GM12875 (cell line): ENCODE measurements at regions not wholly inside any gene's neighbourhood (a gene's known extent, or its start where the extent isn't known, plus 50 kb on each side); places are given as distances from the start of the nearest gene placed in this dataset.

Experiments
- H3K4me3 ChIP-seq: one replicate; pipeline ENCODE4 v1.5.1; 2011; ENCODE audit warnings: low read depth, low read length, control low read depth
- CTCF ChIP-seq: IDR thresholded peaks from 2 replicates; pipeline ENCODE4 v1.5.1; 2011; ENCODE audit warnings: low read depth, mild to moderate bottlenecking, control low read depth, inconsistent platforms, low read length, moderate library complexity, borderline replicate concordance; ENCODE audit not compliant: insufficient read depth

GRCh38 chr16:87057951-87058560, 259.1 kb downstream of the C16orf95 start:
- H3K4me3 ChIP-seq: no peak overlapping the region
- TF ChIP-seq CTCF: no peak

- TF ChIP-seq CTCF: no peak
Measured at GRCh38 chr16:87058728-87059250, 258.4 kb downstream of the C16orf95 start.

GRCh38 chr16:87060034-87060986, 256.9 kb downstream of the C16orf95 start:
- no peak for TF ChIP-seq CTCF
- H3K4me3 ChIP-seq: no peak overlapping the region

More at GRCh38 chr16:87058728-87059250, 258.4 kb downstream of the C16orf95 start:
- H3K4me3 ChIP-seq: no peak overlapping the region

- no peak for TF ChIP-seq CTCF
Measured at GRCh38 chr16:87061243-87061920, 255.8 kb downstream of the C16orf95 start.

GRCh38 chr16:87062569-87063442, 254.4 kb downstream of the C16orf95 start:
- no peak overlapping the region for H3K4me3 ChIP-seq
- TF ChIP-seq CTCF: peak; percentile 74

More at GRCh38 chr16:87061243-87061920, 255.8 kb downstream of the C16orf95 start:
- H3K4me3 ChIP-seq: no peak overlapping the region

GRCh38 chr16:87063543-87063942, 253.6 kb downstream of the C16orf95 start:
- no peak overlapping the region for H3K4me3 ChIP-seq
- TF ChIP-seq CTCF: no peak
